ENCODE measurements at regions not wholly inside any gene's neighbourhood (a gene's known extent, or its start where the extent isn't known, plus 50 kb on each side); places are given as distances from the start of the nearest gene placed in this dataset.

- TF ChIP-seq GATA2 (IDR thresholded peaks at IDR 0.05; ENCODE audit: low read depth, low read length) (no peak), GATA3 (IDR thresholded peaks at IDR 0.05; ENCODE audit: low read depth, low read length) (no peak)
These were observed 1132.2 kb downstream of the FAT4 start for GRCh38 chr4:126446917-126447316.

Data from SH-SY5Y (cell line).